Tibial artery (tissue), 4 donors: ENCODE measurements at regions not wholly inside any gene's neighbourhood (a gene's known extent, or its start where the extent isn't known, plus 50 kb on each side); places are given as distances from the start of the nearest gene placed in this dataset.

Experiments used
- DNase-seq, 2 donors: peaks; one replicate each; pipeline ENCODE4 v3.0.0-alpha.2; 2019
- H3K27ac ChIP-seq, 2 donors: fragments of 200-600 bp; sonication (generic) in 1 of 2; 1 replicate in 1 of 2; 2 replicates in 1 of 2; pipeline ENCODE4 v1.5.1; 2018 to 2019; ENCODE audit warnings: mild to moderate bottlenecking in 1 of 2
- H3K27me3 ChIP-seq, 2 donors: fragments of 200-600 bp; sonication (generic) in 1 of 2; one replicate each; pipeline versions ENCODE4 v1.5.1 to v1.6.0; 2016 to 2019
- H3K36me3 ChIP-seq, 3 donors: fragments of 200-600 bp; sonication (generic) in 2 of 3; one replicate each; pipeline ENCODE4 v1.5.1; 2016 to 2019; ENCODE audit warnings: mild to moderate bottlenecking in 2 of 3
- H3K4me1 ChIP-seq, 4 donors: fragments of 200-600 bp; sonication (generic) in 2 of 4; 1 replicate in 3 of 4; 2 replicates in 1 of 4; pipeline ENCODE4 v1.5.1; 2016 to 2019
- H3K4me3 ChIP-seq, 2 donors: fragments of 200-600 bp; sonication (generic) in 1 of 2; 1 replicate in 1 of 2; 2 replicates in 1 of 2; pipeline ENCODE4 v1.5.1; 2018 to 2019; ENCODE audit warnings: mild to moderate bottlenecking in 2 of 2
- H3K9me3 ChIP-seq, 3 donors: fragments of 200-600 bp; sonication (generic) in 1 of 3; one replicate each; pipeline ENCODE4 v1.5.1; 2016 to 2019
- intact Hi-C: fragments of 100-400 bp; cut with DNase I; formaldehyde crosslinking; loops from one replicate; pipeline ENCODE4 v1.15.0; 2023; ENCODE audit warnings: low total_unique reads
- TF ChIP-seq, protein P1 (sequence below), 2 experiments: fragments of 200-600 bp in 1 of 2; fragments of 450-650 bp in 1 of 2; IDR thresholded peaks; one replicate each; pipeline ENCODE4 v1.5.1; 2017 to 2019; ENCODE audit warnings: antibody characterized with exemption in 2 of 2, mild to moderate bottlenecking in 1 of 2, moderate library complexity in 1 of 2

DNA sequence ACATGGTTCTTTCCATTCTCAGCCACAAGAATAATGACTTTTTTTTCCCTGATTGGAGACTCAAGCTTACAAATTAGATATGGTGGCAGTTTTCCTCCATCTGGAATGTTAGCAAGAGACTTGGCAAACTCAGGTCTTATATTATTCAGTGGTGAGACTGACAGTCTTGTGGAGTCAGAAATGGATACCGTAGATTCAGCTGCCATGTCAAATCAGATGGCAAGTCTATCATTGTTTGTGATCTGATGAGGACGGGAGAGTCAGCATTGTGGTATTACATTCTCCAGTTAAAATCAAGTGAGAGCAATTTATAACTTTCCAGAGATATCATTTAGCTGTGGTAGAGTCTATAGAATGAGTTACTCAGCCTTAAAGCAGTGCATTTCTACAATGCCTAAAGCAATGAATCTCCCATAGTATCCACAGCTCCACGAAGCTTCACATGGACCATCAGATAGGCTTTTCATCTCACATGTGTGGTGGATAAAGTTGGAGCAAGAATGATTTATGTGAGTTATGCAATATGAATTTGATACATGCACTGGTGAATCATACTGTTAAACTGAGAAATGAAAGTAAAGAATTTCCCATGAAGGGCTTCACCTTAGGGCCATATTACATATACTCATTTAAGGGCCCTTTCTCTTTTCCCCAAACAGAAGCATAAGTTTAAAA, 430.6 kb downstream of the ZNF608 start:
- no peaks in the 10 kb centered on the region for H3K4me1 ChIP-seq
- no peaks in the 10 kb centered on the region for H3K9me3 ChIP-seq
- H3K27ac ChIP-seq = no peak overlapping the region
- no peak for DNase-seq
- no peaks in the 10 kb centered on the region for H3K36me3 ChIP-seq
- H3K4me3 ChIP-seq = no peak overlapping the region
- intact Hi-C loops = no loop called here
- TF ChIP-seq, protein P1, sequence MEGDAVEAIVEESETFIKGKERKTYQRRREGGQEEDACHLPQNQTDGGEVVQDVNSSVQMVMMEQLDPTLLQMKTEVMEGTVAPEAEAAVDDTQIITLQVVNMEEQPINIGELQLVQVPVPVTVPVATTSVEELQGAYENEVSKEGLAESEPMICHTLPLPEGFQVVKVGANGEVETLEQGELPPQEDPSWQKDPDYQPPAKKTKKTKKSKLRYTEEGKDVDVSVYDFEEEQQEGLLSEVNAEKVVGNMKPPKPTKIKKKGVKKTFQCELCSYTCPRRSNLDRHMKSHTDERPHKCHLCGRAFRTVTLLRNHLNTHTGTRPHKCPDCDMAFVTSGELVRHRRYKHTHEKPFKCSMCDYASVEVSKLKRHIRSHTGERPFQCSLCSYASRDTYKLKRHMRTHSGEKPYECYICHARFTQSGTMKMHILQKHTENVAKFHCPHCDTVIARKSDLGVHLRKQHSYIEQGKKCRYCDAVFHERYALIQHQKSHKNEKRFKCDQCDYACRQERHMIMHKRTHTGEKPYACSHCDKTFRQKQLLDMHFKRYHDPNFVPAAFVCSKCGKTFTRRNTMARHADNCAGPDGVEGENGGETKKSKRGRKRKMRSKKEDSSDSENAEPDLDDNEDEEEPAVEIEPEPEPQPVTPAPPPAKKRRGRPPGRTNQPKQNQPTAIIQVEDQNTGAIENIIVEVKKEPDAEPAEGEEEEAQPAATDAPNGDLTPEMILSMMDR (IDR thresholded peaks at IDR 0.05) = no peak
- H3K27me3 ChIP-seq = no peaks in the 10 kb centered on the region

DNA sequence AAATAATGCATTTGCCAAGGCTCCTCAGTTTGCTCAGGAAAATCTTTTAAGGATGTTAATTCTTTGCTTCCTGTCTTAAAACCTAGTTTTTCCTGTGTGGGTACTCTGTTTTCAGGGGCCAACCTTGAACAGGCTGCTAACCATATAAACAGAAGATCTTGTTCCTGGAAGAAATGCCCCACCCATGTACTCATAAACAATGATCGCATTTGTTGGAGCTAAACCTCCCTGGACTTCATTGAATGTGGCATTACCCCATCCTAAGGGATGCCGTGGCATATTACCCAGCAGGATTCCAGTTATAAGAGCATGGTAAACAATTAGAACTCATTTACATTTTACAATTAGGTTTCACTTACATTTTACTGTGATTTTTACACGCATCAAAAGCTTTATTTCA, 436.0 kb downstream of the ZNF608 start:
- Histone ChIP-seq H3K27ac (no peak overlapping the region), H3K4me3 (no peak overlapping the region), H3K4me1 (no peaks in the 10 kb centered on the region), H3K9me3 (no peaks in the 10 kb centered on the region), H3K36me3 (no peaks in the 10 kb centered on the region), H3K27me3 (no peaks in the 10 kb centered on the region)
- DNase-seq = no peak
- TF ChIP-seq, protein P1 (IDR thresholded peaks at IDR 0.05) = no peak
- intact Hi-C loops = no loop called here

DNA sequence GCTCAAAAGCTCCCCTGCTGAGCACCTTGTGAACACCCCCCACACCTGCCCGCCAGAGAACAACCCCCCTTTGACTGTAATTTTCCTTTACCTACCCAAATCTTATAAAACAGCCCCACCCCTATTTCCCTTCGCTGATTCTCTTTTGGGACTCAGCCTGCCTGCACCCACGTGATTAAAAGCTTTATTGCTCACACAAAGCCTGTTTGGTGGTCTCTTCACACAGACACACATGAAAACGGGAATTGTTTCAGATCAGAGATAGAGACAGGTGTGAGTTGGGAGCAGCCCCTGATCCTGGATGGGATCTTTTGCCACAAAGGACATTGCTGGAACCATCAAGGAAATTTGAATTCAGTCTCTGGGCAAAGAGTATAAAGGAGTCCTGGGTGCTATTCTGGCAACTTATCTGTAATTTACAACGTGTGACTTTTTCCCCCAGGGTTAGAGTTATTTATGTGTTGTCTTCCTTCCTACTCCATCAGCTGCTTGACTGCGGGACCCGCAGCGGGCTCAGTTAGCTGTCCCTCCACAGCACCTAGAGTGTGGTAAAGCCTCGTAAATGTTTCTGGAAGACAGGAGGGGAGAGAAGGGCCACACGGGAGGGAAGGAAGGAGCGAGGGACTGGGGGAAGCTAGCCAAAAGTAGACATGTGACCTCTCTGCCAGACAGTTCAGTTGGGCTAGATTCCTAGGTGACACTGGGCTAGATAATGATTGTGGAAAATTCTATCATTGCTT, 437.0 kb downstream of the ZNF608 start:
- H3K27ac ChIP-seq = no peak overlapping the region
- DNase-seq = no peak
- H3K36me3 ChIP-seq = no peaks in the 10 kb centered on the region
- TF ChIP-seq, protein P1 (IDR thresholded peaks at IDR 0.05) = no peak
- H3K27me3 ChIP-seq = no peaks in the 10 kb centered on the region
- H3K4me1 ChIP-seq = no peaks in the 10 kb centered on the region
- H3K4me3 ChIP-seq = no peak overlapping the region
- intact Hi-C loops = no loop called here
- H3K9me3 ChIP-seq = no peaks in the 10 kb centered on the region

DNA sequence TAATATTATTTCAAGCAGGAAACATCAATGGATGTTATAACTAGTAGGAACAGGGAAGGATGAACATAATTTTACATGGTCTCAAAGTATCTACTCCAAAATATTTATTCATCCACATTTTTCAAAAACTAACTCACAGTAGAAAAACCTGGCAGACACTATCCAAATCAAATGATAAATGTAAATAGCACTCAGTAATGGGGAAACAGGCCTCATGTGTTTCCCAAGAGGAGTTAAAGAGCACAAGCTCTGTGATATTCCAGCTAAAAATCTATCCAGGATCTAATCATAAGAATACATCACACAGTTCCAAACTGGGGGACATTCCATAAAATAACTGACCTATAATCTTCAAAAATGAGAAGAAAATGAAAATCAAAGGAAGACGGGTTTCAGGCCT, 443.1 kb downstream of the ZNF608 start:
- Histone ChIP-seq H3K9me3 (no peaks in the 10 kb centered on the region), H3K4me1 (no peaks in the 10 kb centered on the region), H3K4me3 (no peak overlapping the region), H3K27me3 (no peaks in the 10 kb centered on the region), H3K27ac (no peak overlapping the region), H3K36me3 (no peaks in the 10 kb centered on the region)
- intact Hi-C loops = no loop called here
- DNase-seq = no peak
- TF ChIP-seq, protein P1 (IDR thresholded peaks at IDR 0.05) = no peak

DNA sequence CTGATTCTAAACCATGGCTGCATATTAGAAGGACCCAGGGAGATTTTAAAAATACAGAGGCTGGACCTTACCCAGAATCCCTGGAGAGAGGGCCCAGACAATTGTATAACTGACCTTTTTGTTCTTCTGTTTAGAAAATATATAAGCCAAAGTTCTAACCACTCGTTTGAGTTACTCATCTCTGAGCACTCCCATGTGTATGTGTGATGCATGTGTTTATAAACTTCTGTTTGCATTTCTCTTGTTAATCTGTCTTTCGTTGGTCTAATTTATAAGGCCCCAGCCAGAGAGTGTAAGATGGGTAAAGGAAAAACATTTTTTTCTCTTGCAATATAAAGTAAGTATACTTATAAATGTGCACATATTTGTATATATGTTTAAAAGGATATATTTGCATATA, 443.9 kb downstream of the ZNF608 start:
- intact Hi-C loops = no loop called here
- no peak overlapping the region for H3K4me3 ChIP-seq
- no peaks in the 10 kb centered on the region for H3K27me3 ChIP-seq
- H3K4me1 ChIP-seq = no peaks in the 10 kb centered on the region
- no peaks in the 10 kb centered on the region for H3K36me3 ChIP-seq
- H3K27ac ChIP-seq = no peak overlapping the region
- DNase-seq = no peak
- TF ChIP-seq, protein P1 (IDR thresholded peaks at IDR 0.05) = no peak
- H3K9me3 ChIP-seq = no peaks in the 10 kb centered on the region
